Thyroid gland (tissue), 4 donors: ENCODE measurements at regions not wholly inside any gene's neighbourhood (a gene's known extent, or its start where the extent isn't known, plus 50 kb on each side); places are given as distances from the start of the nearest gene placed in this dataset.

ENCODE experiments used
- POLR2A ChIP-seq, 2 donors: fragments of 450-650 bp; IDR thresholded peaks; one replicate each; pipeline ENCODE4 v1.6.1; 2017; ENCODE audit warnings: antibody characterized with exemption in 2 of 2, mild to moderate bottlenecking in 2 of 2, moderate library complexity in 1 of 2
- TF ChIP-seq, protein P1 (sequence below), 6 experiments: fragments of 200-600 bp in 3 of 6; fragments of 450-650 bp in 3 of 6; sonication (generic) in 3 of 6; IDR thresholded peaks; one replicate each; pipeline ENCODE4 v1.5.1; 2016 to 2019; ENCODE audit warnings: antibody characterized with exemption in 6 of 6, mild to moderate bottlenecking in 2 of 6, inconsistent platforms in 1 of 6, moderate library complexity in 1 of 6

DNA sequence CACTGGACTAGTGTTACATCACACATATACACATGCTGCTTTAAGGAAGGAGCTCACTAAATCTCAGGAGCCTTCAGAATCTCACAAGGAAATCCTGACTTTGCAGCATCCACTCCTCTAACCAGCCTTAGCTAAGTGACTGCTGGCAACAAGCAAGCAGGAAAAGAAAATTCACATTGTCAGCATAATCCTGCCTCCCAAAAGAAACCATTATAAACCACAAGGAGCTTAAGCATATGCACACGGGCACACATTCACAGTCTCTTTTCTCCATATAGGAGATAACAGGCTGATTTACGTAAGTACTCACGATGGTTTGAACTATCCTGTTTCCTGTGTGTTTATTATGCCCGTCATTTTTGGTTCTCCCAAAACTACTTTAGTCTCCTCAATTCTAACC lies 136.3 kb downstream of the TMEM144 start:
- TF ChIP-seq, protein P1, sequence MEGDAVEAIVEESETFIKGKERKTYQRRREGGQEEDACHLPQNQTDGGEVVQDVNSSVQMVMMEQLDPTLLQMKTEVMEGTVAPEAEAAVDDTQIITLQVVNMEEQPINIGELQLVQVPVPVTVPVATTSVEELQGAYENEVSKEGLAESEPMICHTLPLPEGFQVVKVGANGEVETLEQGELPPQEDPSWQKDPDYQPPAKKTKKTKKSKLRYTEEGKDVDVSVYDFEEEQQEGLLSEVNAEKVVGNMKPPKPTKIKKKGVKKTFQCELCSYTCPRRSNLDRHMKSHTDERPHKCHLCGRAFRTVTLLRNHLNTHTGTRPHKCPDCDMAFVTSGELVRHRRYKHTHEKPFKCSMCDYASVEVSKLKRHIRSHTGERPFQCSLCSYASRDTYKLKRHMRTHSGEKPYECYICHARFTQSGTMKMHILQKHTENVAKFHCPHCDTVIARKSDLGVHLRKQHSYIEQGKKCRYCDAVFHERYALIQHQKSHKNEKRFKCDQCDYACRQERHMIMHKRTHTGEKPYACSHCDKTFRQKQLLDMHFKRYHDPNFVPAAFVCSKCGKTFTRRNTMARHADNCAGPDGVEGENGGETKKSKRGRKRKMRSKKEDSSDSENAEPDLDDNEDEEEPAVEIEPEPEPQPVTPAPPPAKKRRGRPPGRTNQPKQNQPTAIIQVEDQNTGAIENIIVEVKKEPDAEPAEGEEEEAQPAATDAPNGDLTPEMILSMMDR (IDR thresholded peaks at IDR 0.05), result no peak
- no peak for TF ChIP-seq POLR2A (IDR thresholded peaks at IDR 0.05)
